Liver (tissue), 8 donors: ENCODE measurements at regions not wholly inside any gene's neighbourhood (a gene's known extent, or its start where the extent isn't known, plus 50 kb on each side); places are given as distances from the start of the nearest gene placed in this dataset.

ENCODE experiments used
- DNase-seq: peaks from one replicate; pipeline ENCODE4 v3.0.0-alpha.2; 2017; ENCODE audit warnings: low spot score
- H3K27ac ChIP-seq, 2 donors: one replicate each; pipeline ENCODE4 v1.7.0; 2013; ENCODE audit warnings: inconsistent platforms in 2 of 2, low read length in 2 of 2, control low read depth in 1 of 2, low read depth in 1 of 2, mild to moderate bottlenecking in 1 of 2
- H3K27me3 ChIP-seq, 4 donors: one replicate each; pipeline versions ENCODE4 v1.6.1 to v1.7.0; 2013; ENCODE audit warnings: low read length in 3 of 4, inconsistent platforms in 1 of 4, mild to moderate bottlenecking in 1 of 4, moderate library complexity in 1 of 4; ENCODE audit not compliant: control insufficient read depth in 4 of 4, insufficient read depth in 4 of 4
- H3K36me3 ChIP-seq, 4 donors: one replicate each; pipeline versions ENCODE4 v1.6.1 to v1.7.0; 2013; ENCODE audit warnings: low read length in 3 of 4, mild to moderate bottlenecking in 3 of 4, low read depth in 1 of 4, moderate library complexity in 1 of 4; ENCODE audit not compliant: control insufficient read depth in 4 of 4, insufficient read depth in 3 of 4
- H3K4me1 ChIP-seq, 4 donors: one replicate each; pipeline versions ENCODE4 v1.6.1 to v1.7.0; 2013; ENCODE audit warnings: low read length in 3 of 4, mild to moderate bottlenecking in 3 of 4, moderate library complexity in 1 of 4; ENCODE audit not compliant: control insufficient read depth in 4 of 4, insufficient read depth in 4 of 4
- H3K4me3 ChIP-seq, 3 donors: one replicate each; pipeline versions ENCODE4 v1.6.1 to v1.7.0; 2013; ENCODE audit warnings: low read length in 3 of 3, control low read depth in 1 of 3, low read depth in 1 of 3, mild to moderate bottlenecking in 1 of 3
- H3K9ac ChIP-seq, 2 donors: one replicate each; pipeline ENCODE4 v1.7.0; 2013; ENCODE audit warnings: low read length in 2 of 2, mild to moderate bottlenecking in 2 of 2, moderate library complexity in 2 of 2, control low read depth in 1 of 2, low read depth in 1 of 2
- H3K9me3 ChIP-seq, 4 donors: one replicate each; pipeline versions ENCODE4 v1.6.1 to v1.7.0; 2013; ENCODE audit warnings: low read length in 3 of 4; ENCODE audit not compliant: control insufficient read depth in 4 of 4
- EGR1 ChIP-seq, 2 donors: IDR thresholded peaks; 2 replicates each; pipeline ENCODE4 v1.6.1; 2016 to 2018; ENCODE audit warnings: antibody characterized with exemption in 2 of 2, low read depth in 2 of 2
- FOXA1 ChIP-seq: IDR thresholded peaks from 2 replicates; pipeline ENCODE4 v1.6.1; 2016; ENCODE audit warnings: antibody characterized with exemption
- FOXA2 ChIP-seq: IDR thresholded peaks from 2 replicates; pipeline ENCODE4 v1.6.1; 2016; ENCODE audit warnings: antibody characterized with exemption
- GABPA ChIP-seq, 2 donors: IDR thresholded peaks in 1 of 2; conservative IDR thresholded peaks in 1 of 2; 2 replicates each; pipeline ENCODE4 v1.6.1; 2016; ENCODE audit warnings: antibody characterized with exemption in 2 of 2, mild to moderate bottlenecking in 1 of 2, moderate library complexity in 1 of 2
- HNF4A ChIP-seq, 2 donors: conservative IDR thresholded peaks; 2 replicates each; pipeline ENCODE4 v1.6.1; 2016; ENCODE audit warnings: antibody characterized with exemption in 2 of 2, mild to moderate bottlenecking in 2 of 2
- HNF4G ChIP-seq: IDR thresholded peaks from 2 replicates; pipeline ENCODE4 v1.6.1; 2016; ENCODE audit warnings: antibody characterized with exemption
- JUND ChIP-seq, 2 donors: IDR thresholded peaks; 2 replicates each; pipeline ENCODE4 v1.6.1; 2016; ENCODE audit warnings: antibody characterized with exemption in 2 of 2
- MAX ChIP-seq: IDR thresholded peaks from 2 replicates; pipeline ENCODE4 v1.6.1; 2016; ENCODE audit warnings: antibody characterized with exemption
- NR2F2 ChIP-seq: IDR thresholded peaks from 2 replicates; pipeline ENCODE4 v1.6.1; 2016; ENCODE audit warnings: antibody characterized with exemption
- RAD21 ChIP-seq, 2 donors: IDR thresholded peaks; 2 replicates each; pipeline ENCODE4 v1.6.1; 2016; ENCODE audit warnings: antibody characterized with exemption in 2 of 2, mild to moderate bottlenecking in 2 of 2
- REST ChIP-seq: IDR thresholded peaks from 2 replicates; pipeline ENCODE4 v1.6.1; 2016; ENCODE audit warnings: antibody characterized with exemption, mild to moderate bottlenecking
- RXRA ChIP-seq, 2 donors: IDR thresholded peaks; 2 replicates each; pipeline ENCODE4 v1.6.1; 2017 to 2018; ENCODE audit warnings: antibody characterized with exemption in 2 of 2, mild to moderate bottlenecking in 1 of 2
- SP1 ChIP-seq: IDR thresholded peaks from 2 replicates; pipeline ENCODE4 v1.6.1; 2018; ENCODE audit warnings: antibody characterized with exemption, mild to moderate bottlenecking
- TAF1 ChIP-seq: conservative IDR thresholded peaks from 2 replicates; pipeline ENCODE4 v1.6.1; 2016; ENCODE audit warnings: antibody characterized with exemption, mild to moderate bottlenecking
- YY1 ChIP-seq: IDR thresholded peaks from 2 replicates; pipeline ENCODE4 v1.6.1; 2016; ENCODE audit warnings: antibody characterized with exemption, mild to moderate bottlenecking
- ZBTB33 ChIP-seq: IDR thresholded peaks from 2 replicates; pipeline ENCODE4 v1.6.1; 2016; ENCODE audit warnings: antibody characterized with exemption
- WGBS: extraction: QIAGEN DNeasy Blood & Tissue Kit; methylation state at CpG from one replicate; pipeline ENCODE4 v1.1.7; 2013; 5-methylcytosine and 5-hydroxymethylcytosine counted together
- TF ChIP-seq, protein P1 (sequence below): IDR thresholded peaks from 2 replicates; pipeline ENCODE4 v1.6.1; 2016; ENCODE audit warnings: antibody characterized with exemption
- TF ChIP-seq, protein P2 (sequence below): fragments of 150-350 bp; IDR thresholded peaks from 2 replicates; pipeline ENCODE4 v1.5.1; 2017; ENCODE audit warnings: improper control_type of control experiment, low read depth, low read length; ENCODE audit not compliant: missing input control
- donor health status: healthy.
- donor health status: healthy.
- donor health status: healthy.
- donor health status: healthy.
- donor health status: healthy.

DNA sequence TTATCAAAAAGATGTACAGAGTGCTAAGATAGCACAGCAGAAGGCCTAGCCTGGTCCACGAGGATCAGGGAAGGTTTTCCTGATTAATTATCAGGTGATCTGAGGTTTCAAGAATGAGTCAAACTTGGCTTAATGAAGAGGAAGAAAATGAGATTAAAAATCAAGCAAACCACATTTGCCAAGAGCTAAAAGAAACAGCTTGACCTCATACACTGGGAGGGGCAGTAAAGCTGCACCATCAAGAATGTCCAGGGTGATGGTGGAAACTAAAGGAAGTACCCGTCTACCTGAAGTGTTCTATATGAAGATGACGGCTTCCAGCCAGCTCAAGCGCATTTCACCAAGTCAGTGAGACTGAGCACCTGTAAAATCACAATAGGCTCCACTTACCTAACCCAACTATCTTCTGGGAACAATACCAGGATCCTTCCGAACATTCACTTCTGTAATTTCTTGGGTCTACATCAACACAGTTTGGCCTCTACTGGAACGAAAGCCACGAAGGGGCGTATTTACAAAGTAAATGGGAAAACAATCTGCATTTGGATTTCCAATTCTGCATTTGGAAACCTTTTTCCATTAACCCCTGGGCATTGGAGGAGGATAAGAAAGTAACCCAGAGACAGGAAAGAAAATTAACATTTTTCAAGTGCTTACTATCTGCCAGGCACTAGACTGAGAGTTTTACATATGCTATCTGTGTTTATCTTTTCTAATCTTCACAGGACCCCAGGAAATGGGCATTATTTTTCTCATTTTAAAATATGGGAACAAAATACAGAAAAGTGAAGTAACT lies 114.0 kb upstream of the DCLK2 start:
- Histone ChIP-seq H3K4me1 (no peaks in the 10 kb centered on the region), H3K36me3 (no peaks in the 10 kb centered on the region), H3K4me3 (no peak overlapping the region), H3K9me3 (no peaks in the 10 kb centered on the region), H3K9ac (no peak overlapping the region), H3K27me3 (peaks cover 0 to 6% (median 0%) of the 10 kb centered on the region in 4 donors), H3K27ac (no peak overlapping the region)
- no peak for DNase-seq
- TF ChIP-seq JUND (IDR thresholded peaks at IDR 0.05): no peak
- WGBS: 93% methylated on average over 8 of the region's 8 CpGs

DNA sequence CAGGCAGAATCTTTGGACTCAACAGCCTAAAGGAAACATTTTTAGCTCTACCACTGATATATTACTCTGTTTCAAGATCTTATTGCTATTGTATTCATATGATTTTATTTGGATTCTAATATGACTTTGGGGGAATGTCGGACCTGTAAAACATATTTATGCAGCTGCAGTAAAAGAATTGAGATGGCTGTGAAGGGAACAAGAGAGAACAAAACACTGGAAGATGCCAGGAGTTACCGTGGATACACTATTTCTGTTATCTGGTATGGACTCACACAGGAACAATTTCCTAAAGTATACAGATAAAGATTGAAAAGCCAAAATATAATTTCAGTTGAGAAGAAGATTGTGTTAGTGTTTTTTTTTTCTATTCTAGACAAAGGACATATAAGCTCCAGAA lies 113.0 kb upstream of the DCLK2 start:
- TF ChIP-seq RAD21 (IDR thresholded peaks at IDR 0.05): no peak
- no peak for TF ChIP-seq FOXA1
- TF ChIP-seq, protein P1, sequence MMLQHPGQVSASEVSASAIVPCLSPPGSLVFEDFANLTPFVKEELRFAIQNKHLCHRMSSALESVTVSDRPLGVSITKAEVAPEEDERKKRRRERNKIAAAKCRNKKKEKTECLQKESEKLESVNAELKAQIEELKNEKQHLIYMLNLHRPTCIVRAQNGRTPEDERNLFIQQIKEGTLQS: no peak
- TF ChIP-seq MAX: no peak
- TF ChIP-seq HNF4A (conservative IDR thresholded peaks at IDR 0.05): no peak
- no peak for TF ChIP-seq HNF4G
- TF ChIP-seq GABPA (IDR thresholded peaks at IDR 0.05 in 1 of 2, conservative IDR thresholded peaks at IDR 0.05 in 1 of 2): no peak
- TF ChIP-seq JUND (IDR thresholded peaks at IDR 0.05): no peak
- no peak for TF ChIP-seq TAF1
- TF ChIP-seq FOXA2: no peak
- no peak for TF ChIP-seq YY1
- Histone ChIP-seq H3K4me3 (no peak overlapping the region), H3K4me1 (no peaks in the 10 kb centered on the region), H3K9me3 (no peaks in the 10 kb centered on the region), H3K36me3 (no peaks in the 10 kb centered on the region), H3K27ac (no peak overlapping the region), H3K27me3 (peaks cover 0 to 10% (median 0%) of the 10 kb centered on the region in 4 donors), H3K9ac (no peak overlapping the region)
- no peak for DNase-seq
- 74% methylated on average over 2 of the region's 2 CpGs for WGBS

- Histone ChIP-seq H3K27me3 (peaks cover 0 to 10% (median 0%) of the 10 kb centered on the region in 4 donors), H3K4me3 (no peak overlapping the region), H3K4me1 (no peaks in the 10 kb centered on the region), H3K36me3 (no peaks in the 10 kb centered on the region), H3K9ac (no peak overlapping the region), H3K9me3 (no peaks in the 10 kb centered on the region), H3K27ac (no peak overlapping the region)
- TF ChIP-seq, protein P1: no peak
- TF ChIP-seq REST: no peak
- TF ChIP-seq MAX: no peak
- TF ChIP-seq FOXA2: no peak
- no peak for TF ChIP-seq ZBTB33
- TF ChIP-seq HNF4A (conservative IDR thresholded peaks at IDR 0.05): no peak
- TF ChIP-seq TAF1: no peak
- no peak for TF ChIP-seq YY1
- TF ChIP-seq SP1: no peak
- no peak for TF ChIP-seq EGR1 (IDR thresholded peaks at IDR 0.05; ENCODE audit: low read depth in 2 of 2)
- no peak for TF ChIP-seq RAD21 (IDR thresholded peaks at IDR 0.05)
- no peak for TF ChIP-seq RXRA (IDR thresholded peaks at IDR 0.05)
- TF ChIP-seq HNF4G: no peak
- TF ChIP-seq NR2F2: no peak
- TF ChIP-seq, protein P2, sequence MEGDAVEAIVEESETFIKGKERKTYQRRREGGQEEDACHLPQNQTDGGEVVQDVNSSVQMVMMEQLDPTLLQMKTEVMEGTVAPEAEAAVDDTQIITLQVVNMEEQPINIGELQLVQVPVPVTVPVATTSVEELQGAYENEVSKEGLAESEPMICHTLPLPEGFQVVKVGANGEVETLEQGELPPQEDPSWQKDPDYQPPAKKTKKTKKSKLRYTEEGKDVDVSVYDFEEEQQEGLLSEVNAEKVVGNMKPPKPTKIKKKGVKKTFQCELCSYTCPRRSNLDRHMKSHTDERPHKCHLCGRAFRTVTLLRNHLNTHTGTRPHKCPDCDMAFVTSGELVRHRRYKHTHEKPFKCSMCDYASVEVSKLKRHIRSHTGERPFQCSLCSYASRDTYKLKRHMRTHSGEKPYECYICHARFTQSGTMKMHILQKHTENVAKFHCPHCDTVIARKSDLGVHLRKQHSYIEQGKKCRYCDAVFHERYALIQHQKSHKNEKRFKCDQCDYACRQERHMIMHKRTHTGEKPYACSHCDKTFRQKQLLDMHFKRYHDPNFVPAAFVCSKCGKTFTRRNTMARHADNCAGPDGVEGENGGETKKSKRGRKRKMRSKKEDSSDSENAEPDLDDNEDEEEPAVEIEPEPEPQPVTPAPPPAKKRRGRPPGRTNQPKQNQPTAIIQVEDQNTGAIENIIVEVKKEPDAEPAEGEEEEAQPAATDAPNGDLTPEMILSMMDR: no peak
- no peak for TF ChIP-seq FOXA1
- WGBS: 52% methylated on average over 2 of the region's 2 CpGs
- no peak for DNase-seq
These were observed 105.8 kb upstream of the DCLK2 start for GRCh38 chr4:149972407-149972806.
